C4-2B (cell line): ENCODE measurements at regions not wholly inside any gene's neighbourhood (a gene's known extent, or its start where the extent isn't known, plus 50 kb on each side); places are given as distances from the start of the nearest gene placed in this dataset.
"Not testable (repeated sequence)": the region's sequence is repeated elsewhere in the genome, so short reads cannot be mapped to it uniquely, and the experiment has no call there.

ENCODE experiments used
- H3K27ac ChIP-seq: fragments of 450-650 bp; 2 replicates; pipeline ENCODE4 v1.5.1; 2017
- CTCF ChIP-seq: fragments of 450-650 bp; conservative IDR thresholded peaks from 2 replicates; pipeline ENCODE4 v1.5.1; 2017; ENCODE audit warnings: mild to moderate bottlenecking
- ZFX ChIP-seq: fragments of 450-650 bp; IDR thresholded peaks from 2 replicates; pipeline ENCODE4 v1.6.1; 2017

DNA sequence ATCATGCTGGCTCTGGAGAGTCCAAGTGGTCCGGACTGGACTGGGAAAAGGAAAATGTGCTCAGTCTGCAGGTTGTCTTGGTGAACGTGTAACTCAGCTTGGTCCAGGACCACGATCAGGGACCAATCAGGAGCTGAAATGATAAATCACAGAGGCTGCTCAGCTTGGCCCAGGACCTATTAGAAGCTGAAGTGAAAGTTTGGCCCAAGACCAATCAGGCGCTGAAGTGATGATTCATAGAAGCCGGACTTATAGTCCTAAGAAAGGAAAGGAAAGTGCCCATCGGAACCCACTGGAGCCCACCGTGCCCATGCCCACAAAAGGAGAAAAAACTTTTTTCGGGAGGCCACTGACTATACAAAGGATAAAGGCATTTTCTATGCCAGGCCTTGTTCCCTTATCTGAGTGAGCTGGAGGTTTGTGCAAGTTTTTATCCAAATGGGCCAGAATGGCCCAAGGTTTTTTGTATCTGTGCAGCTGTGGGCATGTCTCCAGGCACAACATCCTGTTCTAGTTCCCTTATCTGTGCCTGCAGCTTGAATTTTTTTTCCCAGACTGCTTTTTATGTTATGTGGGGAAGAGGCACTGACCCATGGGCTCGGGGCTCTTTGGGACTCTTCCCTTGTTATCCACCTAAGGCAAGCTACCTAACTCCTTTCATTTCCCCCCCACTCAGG, 194.4 kb downstream of the FAM133A start:
- TF ChIP-seq CTCF (no peak), ZFX (no peak)
- no peak overlapping the region for H3K27ac ChIP-seq

DNA sequence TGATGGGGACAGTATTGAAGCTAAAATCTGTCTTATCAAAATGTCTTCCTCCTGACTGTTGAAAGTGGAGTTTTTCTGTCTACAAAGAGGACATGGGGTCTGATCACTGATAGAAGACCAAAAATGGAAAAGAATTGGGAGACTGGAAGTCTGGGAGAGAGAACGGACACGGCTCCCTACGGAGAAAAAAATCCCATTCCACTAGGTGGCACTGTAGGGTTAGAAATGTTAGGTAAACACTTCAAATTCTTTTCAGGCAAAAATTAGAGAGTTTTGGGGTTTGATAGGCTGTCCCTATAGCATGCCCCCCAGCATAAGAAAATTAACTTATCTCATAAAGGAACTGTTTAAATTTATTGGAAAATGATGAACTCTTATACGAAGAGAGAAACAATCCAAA, 200.5 kb downstream of the FAM133A start:
- no peak overlapping the region for H3K27ac ChIP-seq
- TF ChIP-seq CTCF: peak; percentile 57
- TF ChIP-seq ZFX: no peak

DNA sequence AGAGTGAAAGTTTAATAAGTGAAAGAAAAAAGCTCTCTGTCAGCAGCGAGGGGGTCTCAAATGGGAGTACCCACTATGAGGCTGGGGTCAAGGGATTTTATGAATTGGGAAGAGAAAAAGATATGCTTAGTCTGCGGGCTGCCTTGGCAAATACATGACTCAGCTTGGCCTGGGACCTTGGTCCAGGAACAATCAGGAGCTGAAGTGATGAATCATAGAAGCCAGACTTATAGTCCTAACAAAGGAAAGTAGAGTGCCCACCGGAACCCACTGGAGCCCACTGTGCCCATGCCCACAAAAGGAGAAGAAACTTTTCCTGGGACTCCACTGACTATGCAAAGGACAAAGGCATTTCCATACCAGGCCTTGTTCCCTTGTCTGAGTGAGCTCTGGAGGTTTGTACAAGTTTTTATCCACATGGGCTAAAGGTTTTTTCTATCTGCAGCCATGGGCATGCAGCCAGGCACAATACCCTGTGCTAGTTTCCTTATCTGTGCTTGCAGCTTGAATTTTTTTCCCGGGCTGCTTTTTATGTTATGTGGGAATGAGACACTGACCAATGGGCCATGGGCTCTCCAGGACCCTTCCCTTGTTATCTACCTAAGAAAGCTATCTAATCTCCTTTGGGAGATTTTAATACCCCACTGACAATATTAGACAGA, 201.7 kb downstream of the FAM133A start:
- no peak overlapping the region for H3K27ac ChIP-seq
- TF ChIP-seq ZFX: no peak
- TF ChIP-seq CTCF: no peak

DNA sequence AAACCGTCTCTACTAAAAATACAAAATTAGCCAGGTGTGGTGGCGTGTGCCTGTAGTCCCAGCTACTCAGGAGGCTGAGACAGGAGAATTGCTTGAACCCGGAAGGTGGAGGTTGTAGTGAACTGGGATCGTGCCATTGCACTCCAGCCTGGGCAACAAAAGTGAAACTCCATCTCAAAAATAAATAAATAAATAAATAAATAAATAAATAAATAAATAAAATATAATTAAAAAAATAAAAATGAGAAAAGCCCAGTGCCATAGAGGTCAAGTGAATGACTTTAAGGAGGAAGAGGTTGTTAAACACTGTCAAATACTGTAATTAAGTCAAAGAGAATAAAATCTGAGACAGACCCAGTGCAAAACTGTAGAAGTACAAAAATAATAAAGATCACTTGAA, 247.0 kb downstream of the FAM133A start:
- not testable (repeated sequence) for H3K27ac ChIP-seq

- H3K27ac ChIP-seq: no peak overlapping the region
- TF ChIP-seq CTCF: no peak
- TF ChIP-seq ZFX: no peak
These were observed 258.6 kb downstream of the FAM133A start for GRCh38 chrX:93932471-93933220.

- no peak overlapping the region for H3K27ac ChIP-seq
- TF ChIP-seq ZFX (no peak), CTCF (no peak)
These were observed 303.6 kb downstream of the FAM133A start for GRCh38 chrX:93977641-93978040.

- TF ChIP-seq ZFX (no peak), CTCF (no peak)
- no peak overlapping the region for H3K27ac ChIP-seq
These were observed 311.6 kb downstream of the FAM133A start for GRCh38 chrX:93985344-93986307.
